WI38 (cell line): ENCODE measurements at regions not wholly inside any gene's neighbourhood (a gene's known extent, or its start where the extent isn't known, plus 50 kb on each side); places are given as distances from the start of the nearest gene placed in this dataset.

ENCODE experiments used
- H3K4me3 ChIP-seq: 2 replicates; pipeline ENCODE4 v1.5.1; 2011; ENCODE audit warnings: low read depth, mild to moderate bottlenecking, control low read depth, low read length
- TF ChIP-seq, protein P1 (sequence below): IDR thresholded peaks from 2 replicates; pipeline ENCODE4 v1.5.1; 2012; ENCODE audit warnings: low read depth, mild to moderate bottlenecking, control low read depth, low read length

- TF ChIP-seq, protein P1, sequence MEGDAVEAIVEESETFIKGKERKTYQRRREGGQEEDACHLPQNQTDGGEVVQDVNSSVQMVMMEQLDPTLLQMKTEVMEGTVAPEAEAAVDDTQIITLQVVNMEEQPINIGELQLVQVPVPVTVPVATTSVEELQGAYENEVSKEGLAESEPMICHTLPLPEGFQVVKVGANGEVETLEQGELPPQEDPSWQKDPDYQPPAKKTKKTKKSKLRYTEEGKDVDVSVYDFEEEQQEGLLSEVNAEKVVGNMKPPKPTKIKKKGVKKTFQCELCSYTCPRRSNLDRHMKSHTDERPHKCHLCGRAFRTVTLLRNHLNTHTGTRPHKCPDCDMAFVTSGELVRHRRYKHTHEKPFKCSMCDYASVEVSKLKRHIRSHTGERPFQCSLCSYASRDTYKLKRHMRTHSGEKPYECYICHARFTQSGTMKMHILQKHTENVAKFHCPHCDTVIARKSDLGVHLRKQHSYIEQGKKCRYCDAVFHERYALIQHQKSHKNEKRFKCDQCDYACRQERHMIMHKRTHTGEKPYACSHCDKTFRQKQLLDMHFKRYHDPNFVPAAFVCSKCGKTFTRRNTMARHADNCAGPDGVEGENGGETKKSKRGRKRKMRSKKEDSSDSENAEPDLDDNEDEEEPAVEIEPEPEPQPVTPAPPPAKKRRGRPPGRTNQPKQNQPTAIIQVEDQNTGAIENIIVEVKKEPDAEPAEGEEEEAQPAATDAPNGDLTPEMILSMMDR = no peak
- no peak overlapping the region for H3K4me3 ChIP-seq
Observed at GRCh38 chr1:222210776-222211175, 337.1 kb downstream of the HHIPL2 start.

DNA sequence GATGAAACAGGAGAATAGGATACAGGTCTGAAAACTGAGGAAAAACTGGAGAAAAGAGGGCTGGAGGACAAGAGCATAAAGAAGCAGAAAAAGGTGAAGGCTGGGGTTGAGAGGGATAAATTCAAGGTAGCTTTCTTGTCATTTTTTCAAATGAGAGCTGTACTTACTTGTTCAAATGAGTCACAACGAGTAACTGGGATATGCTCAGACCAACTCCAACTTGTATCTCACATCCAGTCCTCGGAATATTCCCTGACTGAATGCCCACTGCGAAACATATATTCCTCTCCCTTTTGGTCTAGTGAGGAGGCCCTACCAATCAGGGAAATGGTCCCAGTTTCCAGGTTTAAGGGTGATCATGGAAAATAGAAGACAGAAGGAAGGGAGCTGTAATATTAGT, 343.4 kb downstream of the HHIPL2 start:
- TF ChIP-seq, protein P1 = no peak
- H3K4me3 ChIP-seq = no peak overlapping the region

GRCh38 chr1:222202831-222203230, 345.1 kb downstream of the HHIPL2 start:
- TF ChIP-seq, protein P1 = no peak
- no peak overlapping the region for H3K4me3 ChIP-seq

DNA sequence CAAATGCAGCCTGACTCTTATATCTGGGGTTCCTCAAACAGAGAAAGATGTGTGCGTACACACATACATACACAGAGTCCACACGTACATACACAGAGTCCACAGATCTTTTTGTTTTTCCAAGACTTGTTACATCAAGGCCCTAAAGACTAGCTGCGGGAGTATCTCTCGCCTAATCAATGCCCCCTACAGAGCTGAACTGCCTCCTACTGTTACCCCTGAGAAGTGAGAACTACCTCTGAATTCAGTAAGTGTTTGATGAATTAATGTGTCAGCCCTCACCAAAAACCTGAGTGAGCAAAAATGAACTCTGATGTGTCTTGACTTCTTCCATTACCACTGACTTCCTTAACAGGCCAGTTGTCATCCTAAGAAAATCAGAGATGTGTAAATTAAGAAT, 351.2 kb downstream of the HHIPL2 start:
- no peak overlapping the region for H3K4me3 ChIP-seq
- TF ChIP-seq, protein P1 = no peak

GRCh38 chr1:222196288-222196687, 351.6 kb downstream of the HHIPL2 start:
- H3K4me3 ChIP-seq = no peak overlapping the region
- TF ChIP-seq, protein P1 = no peak

GRCh38 chr1:222195857-222196256, 352.0 kb downstream of the HHIPL2 start:
- no peak overlapping the region for H3K4me3 ChIP-seq
- TF ChIP-seq, protein P1 = no peak

- TF ChIP-seq, protein P1 = no peak
- no peak overlapping the region for H3K4me3 ChIP-seq
Observed at GRCh38 chr1:222189218-222189617, 358.7 kb downstream of the HHIPL2 start.
